Neural crest cell (in vitro differentiated cells): ENCODE measurements at regions not wholly inside any gene's neighbourhood (a gene's known extent, or its start where the extent isn't known, plus 50 kb on each side); places are given as distances from the start of the nearest gene placed in this dataset.

ENCODE experiments used
- DNase-seq: peaks from one replicate; pipeline ENCODE4 v3.0.0; 2021; ENCODE audit warnings: low read depth, mixed read lengths, low spot score
- H3K27ac Mint-ChIP-seq: one replicate; pipeline ENCODE4 v1.8.0; 2021; ENCODE audit warnings: mild to moderate bottlenecking, mixed read lengths; ENCODE audit not compliant: unreplicated experiment
- H3K27me3 Mint-ChIP-seq: 2 replicates; pipeline ENCODE4 v1.8.0; 2021; ENCODE audit warnings: low read depth, mild to moderate bottlenecking, mixed read lengths
- H3K36me3 Mint-ChIP-seq: 2 replicates; pipeline ENCODE4 v1.8.0; 2021; ENCODE audit warnings: low read depth, mild to moderate bottlenecking, mixed read lengths
- H3K4me1 Mint-ChIP-seq: 2 replicates; pipeline ENCODE4 v1.8.0; 2021; ENCODE audit warnings: mixed read lengths
- H3K4me3 Mint-ChIP-seq: one replicate; pipeline ENCODE4 v1.8.0; 2021; ENCODE audit warnings: mild to moderate bottlenecking, mixed read lengths
- H3K9me3 Mint-ChIP-seq: 2 replicates; pipeline ENCODE4 v1.8.0; 2021; ENCODE audit warnings: mixed read lengths
- CTCF ChIP-seq: fragments of 200-600 bp; sonication (generic); conservative IDR thresholded peaks from 2 replicates; pipeline ENCODE4 v1.5.0; 2021; ENCODE audit warnings: antibody characterized with exemption, mild to moderate bottlenecking

- Mint-ChIP-seq H3K27ac (no peak overlapping the region), H3K9me3 (peaks cover 11% of the 10 kb centered on the region)
Observed at GRCh38 chr11:97786961-97787360, 1233.8 kb upstream of the CNTN5 start.

GRCh38 chr11:97794876-97795275, 1225.9 kb upstream of the CNTN5 start:
- no peak for TF ChIP-seq CTCF

More at GRCh38 chr11:97786961-97787360, 1233.8 kb upstream of the CNTN5 start:
- Mint-ChIP-seq H3K27me3 (no peaks in the 10 kb centered on the region), H3K4me1 (no peaks in the 10 kb centered on the region), H3K36me3 (peaks cover 9% of the 10 kb centered on the region), H3K4me3 (no peak overlapping the region)
- DNase-seq: no peak
- no peak for TF ChIP-seq CTCF

GRCh38 chr11:97800891-97801290, 1219.9 kb upstream of the CNTN5 start:
- H3K36me3 Mint-ChIP-seq: no peaks in the 10 kb centered on the region
- no peak for DNase-seq
- H3K27ac Mint-ChIP-seq: no peak overlapping the region
- no peaks in the 10 kb centered on the region for H3K27me3 Mint-ChIP-seq
- no peaks in the 10 kb centered on the region for H3K9me3 Mint-ChIP-seq
- H3K4me3 Mint-ChIP-seq: no peak overlapping the region
- no peaks in the 10 kb centered on the region for H3K4me1 Mint-ChIP-seq
- no peak for TF ChIP-seq CTCF

More at GRCh38 chr11:97794876-97795275, 1225.9 kb upstream of the CNTN5 start:
- H3K4me1 Mint-ChIP-seq: no peaks in the 10 kb centered on the region
- peaks cover 3% of the 10 kb centered on the region for H3K36me3 Mint-ChIP-seq
- H3K4me3 Mint-ChIP-seq: no peak overlapping the region
- no peak overlapping the region for H3K27ac Mint-ChIP-seq
- no peak for DNase-seq
- peaks cover 2% of the 10 kb centered on the region for H3K9me3 Mint-ChIP-seq
- no peaks in the 10 kb centered on the region for H3K27me3 Mint-ChIP-seq

- peaks cover 3% of the 10 kb centered on the region for H3K9me3 Mint-ChIP-seq
- H3K4me1 Mint-ChIP-seq: no peaks in the 10 kb centered on the region
- H3K27ac Mint-ChIP-seq: no peak overlapping the region
- DNase-seq: no peak
- H3K27me3 Mint-ChIP-seq: no peaks in the 10 kb centered on the region
- H3K4me3 Mint-ChIP-seq: no peak overlapping the region
- H3K36me3 Mint-ChIP-seq: no peaks in the 10 kb centered on the region
- TF ChIP-seq CTCF: no peak
Observed at GRCh38 chr11:97814325-97814959, 1206.3 kb upstream of the CNTN5 start.

- no peak overlapping the region for H3K4me3 Mint-ChIP-seq
- H3K9me3 Mint-ChIP-seq: peaks cover 3% of the 10 kb centered on the region
- H3K27ac Mint-ChIP-seq: no peak overlapping the region
- no peaks in the 10 kb centered on the region for H3K36me3 Mint-ChIP-seq
- no peak for DNase-seq
- H3K27me3 Mint-ChIP-seq: no peaks in the 10 kb centered on the region
- no peak for TF ChIP-seq CTCF
- H3K4me1 Mint-ChIP-seq: no peaks in the 10 kb centered on the region
Observed at GRCh38 chr11:97815667-97816066, 1205.1 kb upstream of the CNTN5 start.
